GM10266 (cell line): ENCODE measurements at regions not wholly inside any gene's neighbourhood (a gene's known extent, or its start where the extent isn't known, plus 50 kb on each side); places are given as distances from the start of the nearest gene placed in this dataset.

ENCODE experiments used
- DNase-seq: peaks from one replicate; pipeline ENCODE4 v3.0.0; 2012; ENCODE audit errors: extremely low spot score
- CTCF ChIP-seq: IDR thresholded peaks from 2 replicates; pipeline ENCODE4 v1.5.1; 2012; ENCODE audit warnings: mild to moderate bottlenecking, low read depth; ENCODE audit not compliant: control insufficient read depth, insufficient read depth; ENCODE audit errors: missing control alignments

- no peak for TF ChIP-seq CTCF
Measured at GRCh38 chr2:104598636-104599035, 255.3 kb upstream of the POU3F3 start.

GRCh38 chr2:104599787-104600510 is 254.0 kb upstream of the POU3F3 start:
- no peak for DNase-seq
- TF ChIP-seq CTCF = no peak

More at GRCh38 chr2:104598636-104599035, 255.3 kb upstream of the POU3F3 start:
- DNase-seq = no peak

- no peak for TF ChIP-seq CTCF
- no peak for DNase-seq
Measured at GRCh38 chr2:104606056-104606455, 247.9 kb upstream of the POU3F3 start.

- no peak for DNase-seq
- TF ChIP-seq CTCF = no peak
Measured at GRCh38 chr2:104616856-104617255, 237.1 kb upstream of the POU3F3 start.

- no peak for TF ChIP-seq CTCF
- no peak for DNase-seq
Measured at GRCh38 chr2:104620801-104621200, 233.1 kb upstream of the POU3F3 start.

GRCh38 chr2:104635608-104636007 is 218.3 kb upstream of the POU3F3 start:
- no peak for DNase-seq
- no peak for TF ChIP-seq CTCF

GRCh38 chr2:104638190-104638858 is 215.6 kb upstream of the POU3F3 start:
- no peak for TF ChIP-seq CTCF
- DNase-seq = no peak
